ENCODE measurements at regions not wholly inside any gene's neighbourhood (a gene's known extent, or its start where the extent isn't known, plus 50 kb on each side); places are given as distances from the start of the nearest gene placed in this dataset.

- Histone ChIP-seq H3K27ac (no peak overlapping the region), H3K27me3 (no peaks in the 10 kb centered on the region), H3K9me3 (no peaks in the 10 kb centered on the region), H3K36me3 (no peaks in the 10 kb centered on the region), H3K4me3 (no peak overlapping the region), H3K4me1 (no peaks in the 10 kb centered on the region)
- 65% methylated on average over 1 of the region's 1 CpG for WGBS
- TF ChIP-seq POLR2A (IDR thresholded peaks at IDR 0.05) (no peak), CTCF (IDR thresholded peaks at IDR 0.05) (no peak), EP300 (IDR thresholded peaks at IDR 0.05) (no peak)
- no peak for DNase-seq (ENCODE audit: low spot score in 2 of 2)
Measured at GRCh38 chr1:208874915-208875314, 630.7 kb upstream of the PLXNA2 start.

- H3K4me3 ChIP-seq: no peak overlapping the region
- H3K27me3 ChIP-seq: no peaks in the 10 kb centered on the region
- TF ChIP-seq EP300 (IDR thresholded peaks at IDR 0.05) (no peak), POLR2A (IDR thresholded peaks at IDR 0.05) (no peak), POLR2AphosphoS5 (IDR thresholded peaks at IDR 0.05) (no peak), CTCF (IDR thresholded peaks at IDR 0.05) (no peak)
- H3K27ac ChIP-seq: no peak overlapping the region
- WGBS: 93% methylated on average over 3 of the region's 3 CpGs
- no peaks in the 10 kb centered on the region for H3K9me3 ChIP-seq
- H3K36me3 ChIP-seq: no peaks in the 10 kb centered on the region
- DNase-seq (ENCODE audit: low spot score in 2 of 2): no peak
- peaks cover 9% of the 10 kb centered on the region for H3K4me1 ChIP-seq
Measured at GRCh38 chr1:208879022-208879421, 634.8 kb upstream of the PLXNA2 start.

GRCh38 chr1:208880433-208881100 is 636.4 kb upstream of the PLXNA2 start:
- Histone ChIP-seq H3K4me3 (no peak overlapping the region), H3K4me1 (peaks cover 9% of the 10 kb centered on the region), H3K27ac (no peak overlapping the region), H3K27me3 (no peaks in the 10 kb centered on the region), H3K9me3 (no peaks in the 10 kb centered on the region), H3K36me3 (no peaks in the 10 kb centered on the region)
- 48% methylated on average over 2 of the region's 2 CpGs for WGBS
- TF ChIP-seq POLR2A (IDR thresholded peaks at IDR 0.05) (no peak), EP300 (IDR thresholded peaks at IDR 0.05) (no peak), POLR2AphosphoS5 (IDR thresholded peaks at IDR 0.05) (no peak), CTCF (IDR thresholded peaks at IDR 0.05) (no peak)
- no peak for DNase-seq (ENCODE audit: low spot score in 2 of 2)

GRCh38 chr1:208885060-208885459 is 640.9 kb upstream of the PLXNA2 start:
- Histone ChIP-seq H3K9me3 (no peaks in the 10 kb centered on the region), H3K27ac (no peak overlapping the region), H3K36me3 (no peaks in the 10 kb centered on the region), H3K4me3 (no peak overlapping the region), H3K4me1 (peaks cover 9% of the 10 kb centered on the region), H3K27me3 (no peaks in the 10 kb centered on the region)
- 14% methylated on average over 1 of the region's 1 CpG for WGBS
- no peak for DNase-seq (ENCODE audit: low spot score in 2 of 2)
- TF ChIP-seq POLR2A (IDR thresholded peaks at IDR 0.05) (no peak), POLR2AphosphoS5 (IDR thresholded peaks at IDR 0.05) (no peak), CTCF (IDR thresholded peaks at IDR 0.05) (no peak), EP300 (IDR thresholded peaks at IDR 0.05) (no peak)

GRCh38 chr1:208885650-208886049 is 641.5 kb upstream of the PLXNA2 start:
- Histone ChIP-seq H3K27ac (no peak overlapping the region), H3K4me3 (no peak overlapping the region), H3K36me3 (no peaks in the 10 kb centered on the region), H3K9me3 (no peaks in the 10 kb centered on the region), H3K27me3 (no peaks in the 10 kb centered on the region), H3K4me1 (peaks cover 5% of the 10 kb centered on the region)
- no peak for DNase-seq (ENCODE audit: low spot score in 2 of 2)
- TF ChIP-seq POLR2AphosphoS5 (IDR thresholded peaks at IDR 0.05): no peak
- TF ChIP-seq EP300 (IDR thresholded peaks at IDR 0.05): no peak
- no peak for TF ChIP-seq POLR2A (IDR thresholded peaks at IDR 0.05)
- TF ChIP-seq CTCF (IDR thresholded peaks at IDR 0.05): no peak
- WGBS: 52% methylated on average over 4 of the region's 4 CpGs
